Astrocyte (in vitro differentiated cells and primary cell): ENCODE measurements at regions not wholly inside any gene's neighbourhood (a gene's known extent, or its start where the extent isn't known, plus 50 kb on each side); places are given as distances from the start of the nearest gene placed in this dataset.

Experiments
- DNase-seq: peaks from one replicate; pipeline ENCODE4 v3.0.0-alpha.2; 2010; ENCODE audit warnings: low read depth
- FAIRE-seq: peaks from 2 replicates; lab custom pipeline; 2011; peaks lifted over from hg19 to GRCh38; lab: Jason Lieb, UNC
- H2AFZ ChIP-seq: 2 replicates; pipeline ENCODE4 v1.6.0; 2012; ENCODE audit warnings: low read depth, low read length, inconsistent platforms
- H3K27ac ChIP-seq: 2 replicates; pipeline ENCODE4 v1.5.1; 2011; ENCODE audit warnings: low read depth, low read length, inconsistent platforms
- H3K27me3 ChIP-seq: 2 replicates; pipeline ENCODE4 v1.6.0; 2011; ENCODE audit warnings: low read length, inconsistent platforms; ENCODE audit not compliant: insufficient read depth
- H3K36me3 ChIP-seq: 2 replicates; pipeline ENCODE4 v1.5.1; 2011; ENCODE audit warnings: low read length, inconsistent platforms; ENCODE audit not compliant: insufficient read depth
- H3K4me1 ChIP-seq: 2 replicates; pipeline ENCODE4 v1.5.1; 2011; ENCODE audit warnings: low read length, inconsistent platforms; ENCODE audit not compliant: insufficient read depth
- H3K4me2 ChIP-seq: 2 replicates; pipeline ENCODE4 v1.6.0; 2012; ENCODE audit warnings: low read length, inconsistent platforms
- H3K4me3 ChIP-seq: 2 replicates; pipeline ENCODE4 v1.5.1; 2011; ENCODE audit warnings: low read depth, mild to moderate bottlenecking, low read length, inconsistent platforms; ENCODE audit not compliant: insufficient read depth
- H3K79me2 ChIP-seq: 2 replicates; pipeline ENCODE4 v1.6.0; 2012; ENCODE audit warnings: mild to moderate bottlenecking, low read length, inconsistent platforms; ENCODE audit not compliant: insufficient read depth
- H3K9ac ChIP-seq: 2 replicates; pipeline ENCODE4 v1.6.0; 2012; ENCODE audit warnings: mild to moderate bottlenecking, low read length, inconsistent platforms
- H3K9me3 ChIP-seq: 2 replicates; pipeline ENCODE4 v1.5.1; 2012; ENCODE audit warnings: low read depth, mild to moderate bottlenecking, low read length, inconsistent platforms; ENCODE audit not compliant: insufficient read depth
- H4K20me1 ChIP-seq: 2 replicates; pipeline ENCODE4 v1.6.0; 2012; ENCODE audit warnings: low read length, inconsistent platforms; ENCODE audit not compliant: insufficient read depth
- H3K27ac Mint-ChIP-seq: one replicate; pipeline ENCODE4 v1.8.0; 2021; ENCODE audit warnings: mild to moderate bottlenecking, mixed read lengths; ENCODE audit not compliant: unreplicated experiment
- H3K27me3 Mint-ChIP-seq: one replicate; pipeline ENCODE4 v1.8.0; 2021; ENCODE audit warnings: low read depth, mixed read lengths; ENCODE audit not compliant: unreplicated experiment
- H3K36me3 Mint-ChIP-seq: one replicate; pipeline ENCODE4 v1.8.0; 2021; ENCODE audit warnings: low read depth, mixed read lengths; ENCODE audit not compliant: unreplicated experiment
- H3K4me1 Mint-ChIP-seq: one replicate; pipeline ENCODE4 v1.8.0; 2021; ENCODE audit warnings: low read depth, mixed read lengths; ENCODE audit not compliant: unreplicated experiment
- H3K4me3 Mint-ChIP-seq: one replicate; pipeline ENCODE4 v1.8.0; 2021; ENCODE audit warnings: mild to moderate bottlenecking, moderate library complexity, mixed read lengths; ENCODE audit not compliant: unreplicated experiment
- H3K9me3 Mint-ChIP-seq: one replicate; pipeline ENCODE4 v1.8.0; 2021; ENCODE audit warnings: mild to moderate bottlenecking, mixed read lengths; ENCODE audit not compliant: unreplicated experiment
- CTCF ChIP-seq: IDR thresholded peaks from 2 replicates; pipeline ENCODE4 v1.5.1; 2011; ENCODE audit warnings: low read depth, mild to moderate bottlenecking, inconsistent platforms, low read length, moderate library complexity; ENCODE audit not compliant: insufficient read depth
- EZH2 ChIP-seq: IDR thresholded peaks from 2 replicates; pipeline ENCODE4 v1.6.1; 2012; ENCODE audit warnings: mild to moderate bottlenecking, low read length, inconsistent platforms; ENCODE audit not compliant: insufficient read depth

DNA sequence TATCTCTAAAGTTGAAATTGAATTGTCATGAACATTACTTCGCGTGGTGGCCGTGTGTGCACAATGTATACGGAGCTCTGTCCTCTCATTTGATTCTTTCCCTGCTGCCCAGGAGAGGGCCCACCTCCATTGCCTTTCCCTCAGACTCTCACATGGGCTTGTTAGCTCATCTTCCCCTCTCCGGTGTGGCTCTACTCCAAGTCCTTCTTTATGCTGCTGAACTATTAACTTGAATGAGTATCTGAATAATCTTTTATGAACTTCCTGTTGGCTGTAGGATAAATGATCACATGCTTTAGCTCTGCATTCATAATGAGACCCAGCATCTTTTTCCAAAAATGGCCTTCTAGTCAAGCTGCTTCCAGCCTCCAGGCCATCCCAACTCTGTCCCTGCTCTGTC lies 68.8 kb upstream of the CLNK start:
- DNase-seq = peak; percentile 66
- no peak overlapping the region for H3K4me3 Mint-ChIP-seq
- Histone ChIP-seq H3K4me2 (no peak overlapping the region), H3K27me3 (no peaks in the 10 kb centered on the region), H3K36me3 (no peaks in the 10 kb centered on the region), H3K4me1 (no peaks in the 10 kb centered on the region), H4K20me1 (no peaks in the 10 kb centered on the region), H3K9me3 (no peaks in the 10 kb centered on the region), H3K27ac (no peak overlapping the region), H3K79me2 (no peaks in the 10 kb centered on the region), H3K9ac (no peak overlapping the region), H2AFZ (peak overlapping the region; percentile 9), H3K4me3 (no peak overlapping the region)
- peaks cover 14% of the 10 kb centered on the region for H3K27me3 Mint-ChIP-seq
- no peaks in the 10 kb centered on the region for H3K36me3 Mint-ChIP-seq
- no peak for FAIRE-seq
- H3K27ac Mint-ChIP-seq = no peak overlapping the region
- no peaks in the 10 kb centered on the region for H3K9me3 Mint-ChIP-seq
- TF ChIP-seq CTCF (no peak), EZH2 (no peak)
- H3K4me1 Mint-ChIP-seq = no peaks in the 10 kb centered on the region

DNA sequence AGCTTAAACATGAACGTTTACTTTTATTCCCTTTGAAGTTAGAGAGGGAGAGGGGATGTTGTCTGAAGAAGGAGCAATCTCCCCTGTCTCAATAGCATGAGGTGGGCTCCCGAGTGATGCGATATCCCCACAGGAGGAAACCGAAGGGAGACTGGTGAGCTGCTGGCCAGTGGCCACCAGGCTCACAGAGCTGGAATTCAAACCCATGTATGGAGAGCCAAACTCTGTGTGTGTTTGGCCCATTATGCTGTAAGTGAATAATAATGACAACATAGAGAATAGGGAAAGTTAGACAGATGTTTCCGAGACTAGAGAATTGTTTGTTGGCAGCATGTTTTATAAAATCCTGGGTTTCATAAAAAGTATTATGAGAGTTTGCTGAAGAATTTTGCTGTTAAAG lies 66.1 kb upstream of the CLNK start:
- H3K36me3 Mint-ChIP-seq = no peaks in the 10 kb centered on the region
- no peak overlapping the region for H3K27ac ChIP-seq
- H3K4me1 ChIP-seq = no peaks in the 10 kb centered on the region
- no peaks in the 10 kb centered on the region for H3K36me3 ChIP-seq
- TF ChIP-seq EZH2 = no peak
- TF ChIP-seq CTCF = no peak
- no peaks in the 10 kb centered on the region for H3K9me3 ChIP-seq
- no peak overlapping the region for H3K9ac ChIP-seq
- peaks cover 8% of the 10 kb centered on the region for H3K27me3 Mint-ChIP-seq
- H3K27ac Mint-ChIP-seq = no peak overlapping the region
- peak overlapping the region; percentile 25 for H3K4me2 ChIP-seq
- no peaks in the 10 kb centered on the region for H3K79me2 ChIP-seq
- peaks cover 6% of the 10 kb centered on the region for H3K4me1 Mint-ChIP-seq
- peak overlapping the region; percentile 53 for H2AFZ ChIP-seq
- no peaks in the 10 kb centered on the region for H4K20me1 ChIP-seq
- H3K9me3 Mint-ChIP-seq = no peaks in the 10 kb centered on the region
- no peak overlapping the region for H3K4me3 ChIP-seq
- DNase-seq = peak; percentile 36
- no peak for FAIRE-seq
- H3K27me3 ChIP-seq = no peaks in the 10 kb centered on the region
- no peak overlapping the region for H3K4me3 Mint-ChIP-seq

DNA sequence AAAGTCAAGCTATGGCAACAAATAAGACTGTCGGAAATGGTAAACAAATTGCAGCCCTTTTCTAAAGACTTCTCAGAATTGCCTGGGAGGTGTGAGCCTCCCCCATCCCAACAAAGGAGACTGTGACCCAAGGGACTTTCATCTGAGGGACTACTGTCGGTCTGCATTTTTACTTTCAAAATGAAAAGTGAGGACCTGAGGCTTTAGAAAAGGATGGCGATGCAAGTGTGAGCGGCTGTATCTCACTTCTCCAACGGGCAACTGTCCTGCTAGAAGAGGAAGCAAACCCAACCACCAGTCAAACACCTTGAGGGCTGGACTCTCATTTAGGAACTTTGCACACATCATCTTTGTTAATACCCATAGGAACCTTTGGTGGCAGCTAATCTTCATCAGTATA lies 62.6 kb upstream of the CLNK start:
- DNase-seq (no peak), FAIRE-seq (no peak)
- H3K4me2 ChIP-seq = peak overlapping the region; percentile 6
- H3K36me3 Mint-ChIP-seq = no peaks in the 10 kb centered on the region
- H3K4me3 ChIP-seq = no peak overlapping the region
- no peak overlapping the region for H2AFZ ChIP-seq
- peaks cover 6% of the 10 kb centered on the region for H3K4me1 Mint-ChIP-seq
- no peaks in the 10 kb centered on the region for H3K9me3 ChIP-seq
- H3K79me2 ChIP-seq = no peaks in the 10 kb centered on the region
- H4K20me1 ChIP-seq = no peaks in the 10 kb centered on the region
- H3K9ac ChIP-seq = peak overlapping the region; percentile 4
- H3K27me3 ChIP-seq = no peaks in the 10 kb centered on the region
- no peaks in the 10 kb centered on the region for H3K4me1 ChIP-seq
- H3K36me3 ChIP-seq = no peaks in the 10 kb centered on the region
- peaks cover 3% of the 10 kb centered on the region for H3K27me3 Mint-ChIP-seq
- no peak overlapping the region for H3K4me3 Mint-ChIP-seq
- H3K27ac ChIP-seq = no peak overlapping the region
- TF ChIP-seq EZH2 = no peak
- TF ChIP-seq CTCF = no peak
- no peaks in the 10 kb centered on the region for H3K9me3 Mint-ChIP-seq
- no peak overlapping the region for H3K27ac Mint-ChIP-seq
